Tibial nerve (tissue), 4 donors: ENCODE measurements at regions not wholly inside any gene's neighbourhood (a gene's known extent, or its start where the extent isn't known, plus 50 kb on each side); places are given as distances from the start of the nearest gene placed in this dataset.

Experiments used
- CTCF ChIP-seq, 5 experiments: fragments of 200-600 bp in 3 of 5; fragments of 450-650 bp in 2 of 5; sonication (generic) in 3 of 5; IDR thresholded peaks; one replicate each; pipeline ENCODE4 v1.5.1; 2016 to 2019; ENCODE audit warnings: antibody characterized with exemption in 5 of 5, mild to moderate bottlenecking in 3 of 5, moderate library complexity in 2 of 5
- EP300 ChIP-seq, 2 donors: sonication (generic); formaldehyde crosslinking; IDR thresholded peaks; one replicate each; pipeline ENCODE4 v1.6.1; 2017; ENCODE audit warnings: antibody characterized with exemption in 2 of 2, mild to moderate bottlenecking in 1 of 2
- POLR2A ChIP-seq, 2 donors: fragments of 450-650 bp; IDR thresholded peaks; one replicate each; pipeline ENCODE4 v1.6.1; 2017; ENCODE audit warnings: antibody characterized with exemption in 2 of 2, mild to moderate bottlenecking in 2 of 2, moderate library complexity in 2 of 2

DNA sequence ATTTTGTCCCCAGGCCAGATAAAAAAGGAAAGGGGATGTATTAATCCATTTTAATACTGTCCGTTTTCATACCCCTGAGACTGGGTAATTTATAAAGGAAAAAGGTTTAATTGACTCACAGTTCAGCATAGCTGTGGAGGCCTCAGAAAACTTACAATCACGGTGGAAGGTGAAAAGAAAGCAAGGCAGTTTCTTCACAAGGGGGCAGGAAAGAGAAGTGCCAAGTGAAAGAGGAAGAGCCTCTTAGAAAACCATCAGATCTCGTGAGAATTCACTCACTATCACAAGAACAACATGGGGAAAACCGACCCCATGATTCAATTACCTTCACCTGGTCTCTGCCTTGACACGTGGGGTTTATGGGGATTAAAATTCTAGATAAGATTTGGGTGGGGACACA lies 152.5 kb downstream of the IBTK start:
- TF ChIP-seq POLR2A (IDR thresholded peaks at IDR 0.05) (no peak), CTCF (IDR thresholded peaks at IDR 0.05) (no peak), EP300 (IDR thresholded peaks at IDR 0.05) (no peak)
